HT-29 (cell line): ENCODE measurements at regions not wholly inside any gene's neighbourhood (a gene's known extent, or its start where the extent isn't known, plus 50 kb on each side); places are given as distances from the start of the nearest gene placed in this dataset.

Experiments used
- DNase-seq: peaks from one replicate; pipeline ENCODE4 v3.0.0-alpha.2; 2015; ENCODE audit warnings: low spot score

GRCh38 chr5:29085142-29085541, 2046.8 kb upstream of the CDH9 start:
- no peak for DNase-seq

- peak; percentile 36 for DNase-seq
These were observed 2041.4 kb upstream of the CDH9 start for GRCh38 chr5:29079771-29080170.

GRCh38 chr5:29077451-29077850, 2039.1 kb upstream of the CDH9 start:
- no peak for DNase-seq

GRCh38 chr5:29069104-29069402, 2030.7 kb upstream of the CDH9 start:
- no peak for DNase-seq

GRCh38 chr5:29061381-29061780, 2023.0 kb upstream of the CDH9 start:
- DNase-seq, result no peak

- DNase-seq, result no peak
These were observed 2016.3 kb upstream of the CDH9 start for GRCh38 chr5:29054694-29055093.

GRCh38 chr5:29054282-29054681, 2015.9 kb upstream of the CDH9 start:
- DNase-seq, result no peak

GRCh38 chr5:29051509-29051908, 2013.1 kb upstream of the CDH9 start:
- no peak for DNase-seq

- DNase-seq, result no peak
These were observed 2003.8 kb upstream of the CDH9 start for GRCh38 chr5:29042152-29042551.

GRCh38 chr5:29040404-29040803, 2002.0 kb upstream of the CDH9 start:
- DNase-seq, result no peak

GRCh38 chr5:29039994-29040393, 2001.6 kb upstream of the CDH9 start:
- DNase-seq, result no peak

- no peak for DNase-seq
These were observed 1999.3 kb upstream of the CDH9 start for GRCh38 chr5:29037716-29038115.

GRCh38 chr5:29024052-29024451, 1985.7 kb upstream of the CDH9 start:
- no peak for DNase-seq

- DNase-seq, result no peak
These were observed 1985.2 kb upstream of the CDH9 start for GRCh38 chr5:29023541-29023940.

GRCh38 chr5:29017501-29017900, 1979.1 kb upstream of the CDH9 start:
- DNase-seq, result no peak

- peak; percentile 21 for DNase-seq
These were observed 1977.7 kb upstream of the CDH9 start for GRCh38 chr5:29016067-29016466.

- no peak for DNase-seq
These were observed 1977.1 kb upstream of the CDH9 start for GRCh38 chr5:29015523-29015922.

GRCh38 chr5:29005386-29005785, 1967.0 kb upstream of the CDH9 start:
- peak; percentile 57 for DNase-seq

- no peak for DNase-seq
These were observed 1964.1 kb upstream of the CDH9 start for GRCh38 chr5:29002481-29002880.

GRCh38 chr5:29001666-29002065, 1963.3 kb upstream of the CDH9 start:
- DNase-seq, result peak; percentile 18

GRCh38 chr5:28984639-28985038, 1946.3 kb upstream of the CDH9 start:
- DNase-seq, result no peak

GRCh38 chr5:28975508-28975907, 1937.1 kb upstream of the CDH9 start:
- DNase-seq, result no peak

GRCh38 chr5:28967848-28968247, 1929.5 kb upstream of the CDH9 start:
- no peak for DNase-seq

- DNase-seq, result no peak
These were observed 1923.4 kb upstream of the CDH9 start for GRCh38 chr5:28961816-28962215.

- no peak for DNase-seq
These were observed 1920.2 kb upstream of the CDH9 start for GRCh38 chr5:28958581-28958980.
